ENCODE measurements at regions not wholly inside any gene's neighbourhood (a gene's known extent, or its start where the extent isn't known, plus 50 kb on each side); places are given as distances from the start of the nearest gene placed in this dataset.

- ChIA-PET CTCF (ENCODE audit: partially characterized antibody) (interaction anchor here (0.6 kb wide), 1 partner anchor 32 kb away, joined by 3 read pairs; no protein-coding TSS in a partner anchor), POLR2A (ENCODE audit: partially characterized antibody) (no interaction called here)
- H3K36me3 ChIP-seq (ENCODE audit: control insufficient read depth in 2 of 4, insufficient read depth in 4 of 4, low read length in 3 of 4) = no peaks in the 10 kb centered on the region
- H3K23ac ChIP-seq (ENCODE audit: insufficient read length) = no peak overlapping the region
- no peaks in the 10 kb centered on the region for H3K79me2 ChIP-seq (ENCODE audit: control insufficient read depth in 1 of 2, insufficient read depth in 2 of 2, low read length in 2 of 2)
- no peak overlapping the region for H4K8ac ChIP-seq (ENCODE audit: extremely low read depth, insufficient read depth, low read length)
- peaks cover 0 to 7% (median 0%) of the 10 kb centered on the region in 4 experiments; a peak in 2 of 7 replicates for H3K4me1 ChIP-seq (replicated peaks in 1 of 4; ENCODE audit: control insufficient read depth in 3 of 4, insufficient read depth in 4 of 4, low read length in 3 of 4)
- H2AFZ ChIP-seq (ENCODE audit: low read length) = peak overlapping the region; percentile 18; the same call in 1 of the 2 replicates
- H3K27ac ChIP-seq (ENCODE audit: low read depth, low read length) = no peak overlapping the region
- no peak overlapping the region for H3K18ac ChIP-seq (ENCODE audit: extremely low read depth, low read length)
- H2AK5ac ChIP-seq (ENCODE audit: low read depth, low read length) = no peak overlapping the region
- no peak overlapping the region for H3K9ac ChIP-seq (replicated peaks in 1 of 4; ENCODE audit: extremely low read depth in 1 of 4, low read depth in 3 of 4, low read length in 3 of 4)
- H3K23me2 ChIP-seq (ENCODE audit: low read depth, low read length) = no peaks in the 10 kb centered on the region; the same call in 1 of the 2 replicates
- no peak overlapping the region for H3K56ac ChIP-seq (replicated peaks; ENCODE audit: insufficient read length, low read depth, low read length)
- H2BK15ac ChIP-seq (ENCODE audit: low read length) = no peak overlapping the region
- TF ChIP-seq MAX (IDR thresholded peaks at IDR 0.05) = no peak
- no peak for TF ChIP-seq NRF1 (IDR thresholded peaks at IDR 0.05; ENCODE audit: low read depth, low read length)
- no peak for TF ChIP-seq BACH1 (IDR thresholded peaks at IDR 0.05; ENCODE audit: low read length)
- no peak for TF ChIP-seq EZH2 (IDR thresholded peaks at IDR 0.05; ENCODE audit: low read depth, low read length, severe bottlenecking)
- TF ChIP-seq CTCF (IDR thresholded peaks at IDR 0.05; ENCODE audit: control extremely low read depth in 1 of 3, insufficient read depth in 1 of 3, low read depth in 1 of 3, low read length in 3 of 3) = no peak
- H3K4ac ChIP-seq (replicated peaks; ENCODE audit: insufficient read length, low read depth, low read length) = no peak overlapping the region
- 95% methylated on average over 1 of the region's 1 CpG; no CpG with 5 or more reads in 1 of the 2 experiments for WGBS, 2 experiments (ENCODE audit: extremely low coverage in 1 of 2, insufficient coverage in 1 of 2, insufficient read length in 1 of 2, insufficient replicate concordance in 2 of 2, low coverage in 1 of 2, low lambda C conversion rate in 2 of 2, missing lambda C conversion rate in 1 of 2)
- no peak overlapping the region for H2BK12ac ChIP-seq (ENCODE audit: low read depth, low read length)
- DNase-seq (ENCODE audit: low read depth in 1 of 2, low spot score in 2 of 2) = no peak
- no peaks in the 10 kb centered on the region for H3K9me3 ChIP-seq (ENCODE audit: insufficient read depth in 2 of 2, low read depth in 1 of 2, low read length in 1 of 2)
- H4K5ac ChIP-seq (ENCODE audit: insufficient read length, low read depth, low read length) = no peak overlapping the region
- no peak overlapping the region for H3K4me2 ChIP-seq (ENCODE audit: insufficient read depth in 1 of 2, low read depth in 2 of 2, low read length in 2 of 2)
- H2BK120ac ChIP-seq (replicated peaks; ENCODE audit: low read depth, low read length) = no peak overlapping the region
- H2BK5ac ChIP-seq (ENCODE audit: low read depth, low read length) = no peak overlapping the region
- no peaks in the 10 kb centered on the region for H4K20me1 ChIP-seq (replicated peaks in 1 of 2; ENCODE audit: control insufficient read depth in 1 of 2, insufficient read depth in 2 of 2, low read length in 2 of 2)
- H3K79me1 ChIP-seq (ENCODE audit: low read depth, low read length) = no peaks in the 10 kb centered on the region
- no peaks in the 10 kb centered on the region for H3K27me3 ChIP-seq (replicated peaks in 1 of 4; ENCODE audit: control insufficient read depth in 3 of 4, extremely low read depth in 1 of 4, insufficient read depth in 3 of 4, low read length in 3 of 4)
- no peak overlapping the region for H3K4me3 ChIP-seq (ENCODE audit: extremely low read depth in 1 of 4, insufficient read depth in 2 of 4, low read depth in 3 of 4, low read length in 4 of 4)
- H2BK20ac ChIP-seq (ENCODE audit: low read length) = no peak overlapping the region
- no peak for FAIRE-seq
- H3K14ac ChIP-seq (ENCODE audit: insufficient read length) = no peak overlapping the region
- no peak overlapping the region for H4K91ac ChIP-seq (replicated peaks; ENCODE audit: insufficient read length, low read length)
These were observed 1209.3 kb upstream of the CDH6 start for GRCh38 chr5:29984156-29984540.

Measured in H1 (cell line).